ENCODE measurements at regions not wholly inside any gene's neighbourhood (a gene's known extent, or its start where the extent isn't known, plus 50 kb on each side); places are given as distances from the start of the nearest gene placed in this dataset.

DNA sequence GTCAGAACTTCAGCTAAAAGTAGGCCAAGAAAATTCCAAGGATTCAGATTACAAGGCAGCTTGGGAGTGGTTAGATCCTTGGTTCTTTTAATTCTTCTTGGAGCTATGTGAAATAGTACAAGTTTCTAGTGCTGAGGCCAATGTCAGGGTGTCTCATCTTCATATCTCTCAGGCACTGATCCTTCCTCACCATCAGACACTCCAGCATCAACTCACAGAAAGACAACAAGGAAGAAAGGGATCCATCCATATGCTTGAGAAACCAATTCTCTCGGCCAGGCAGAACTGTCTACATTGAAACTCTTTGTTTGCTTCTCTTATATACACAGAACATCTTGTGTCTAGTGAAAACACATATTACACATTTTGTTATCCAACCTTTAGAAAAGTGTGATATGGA is 362.1 kb upstream of the CCNH start:
- TF ChIP-seq, protein P1, sequence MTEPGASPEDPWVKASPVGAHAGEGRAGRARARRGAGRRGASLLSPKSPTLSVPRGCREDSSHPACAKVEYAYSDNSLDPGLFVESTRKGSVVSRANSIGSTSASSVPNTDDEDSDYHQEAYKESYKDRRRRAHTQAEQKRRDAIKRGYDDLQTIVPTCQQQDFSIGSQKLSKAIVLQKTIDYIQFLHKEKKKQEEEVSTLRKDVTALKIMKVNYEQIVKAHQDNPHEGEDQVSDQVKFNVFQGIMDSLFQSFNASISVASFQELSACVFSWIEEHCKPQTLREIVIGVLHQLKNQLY (CRISPR knock-in tag; conservative IDR thresholded peaks at IDR 0.05), result no peak
- no peak for TF ChIP-seq NONO (IDR thresholded peaks at IDR 0.05; ENCODE audit: low read depth in 2 of 2, low read length in 1 of 2)
- TF ChIP-seq JUN (IDR thresholded peaks at IDR 0.05; ENCODE audit: borderline replicate concordance, low read depth, low read length), result no peak
- no peak for TF ChIP-seq JUN (CRISPR knock-in tag; IDR thresholded peaks at IDR 0.05; ENCODE audit: borderline replicate concordance)
- TF ChIP-seq POLR2A (conservative IDR thresholded peaks at IDR 0.05), result no peak

Data from K562 (cell line).